ENCODE measurements at regions not wholly inside any gene's neighbourhood (a gene's known extent, or its start where the extent isn't known, plus 50 kb on each side); places are given as distances from the start of the nearest gene placed in this dataset.

GRCh38 chr20:20795119-20795518 lies 82.7 kb upstream of the RALGAPA2 start:
- no peak overlapping the region for H3K27ac ChIP-seq (ENCODE audit: low read depth, low read length)
- no peaks in the 10 kb centered on the region for H3K9me3 ChIP-seq (ENCODE audit: low read depth, low read length)
- H3K27me3 ChIP-seq (ENCODE audit: insufficient read depth, low read length) = no peaks in the 10 kb centered on the region
- H3K4me2 ChIP-seq (ENCODE audit: insufficient read depth, low read length) = no peak overlapping the region
- no peaks in the 10 kb centered on the region for H3K4me1 ChIP-seq (ENCODE audit: insufficient read depth, low read length)
- no peak overlapping the region for H2AFZ ChIP-seq (ENCODE audit: low read length)
- TF ChIP-seq CTCF (IDR thresholded peaks at IDR 0.05; ENCODE audit: extremely low read depth, low read depth, low read length) = no peak
- no peaks in the 10 kb centered on the region for H3K79me2 ChIP-seq (ENCODE audit: insufficient read depth, low read length)
- H3K4me3 ChIP-seq (ENCODE audit: insufficient read depth, low read length) = no peak overlapping the region
- no peaks in the 10 kb centered on the region for H3K36me3 ChIP-seq (ENCODE audit: insufficient read depth, low read length)
- no peaks in the 10 kb centered on the region for H4K20me1 ChIP-seq (ENCODE audit: insufficient read depth, low read length)
- no peak for DNase-seq (ENCODE audit: insufficient read length, low spot score, missing footprints)

DNA sequence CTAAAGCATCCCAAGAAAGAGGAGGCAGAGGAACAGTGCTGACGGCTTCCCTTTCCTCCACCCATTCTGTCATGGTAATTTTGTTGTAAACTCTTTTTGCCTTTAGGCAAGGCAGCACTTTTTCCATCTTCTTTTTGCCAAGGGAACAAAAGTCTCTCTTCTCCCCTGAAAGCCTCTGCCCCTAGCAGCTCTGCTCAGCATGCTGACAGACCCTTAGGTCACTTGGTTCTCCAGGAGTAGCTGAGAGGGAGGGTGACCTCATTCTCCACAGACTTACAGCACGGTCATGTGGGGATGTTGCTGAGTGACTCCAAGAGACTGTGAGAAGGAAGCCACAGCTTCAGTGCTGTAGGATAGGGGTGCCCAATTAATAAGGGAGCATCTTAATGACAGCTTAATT lies 81.1 kb upstream of the RALGAPA2 start:
- Histone ChIP-seq H3K4me2 (ENCODE audit: insufficient read depth, low read length) (no peak overlapping the region), H4K20me1 (ENCODE audit: insufficient read depth, low read length) (no peaks in the 10 kb centered on the region), H2AFZ (ENCODE audit: low read length) (no peak overlapping the region), H3K79me2 (ENCODE audit: insufficient read depth, low read length) (no peaks in the 10 kb centered on the region), H3K4me1 (ENCODE audit: insufficient read depth, low read length) (no peaks in the 10 kb centered on the region), H3K9me3 (ENCODE audit: low read depth, low read length) (no peaks in the 10 kb centered on the region), H3K4me3 (ENCODE audit: insufficient read depth, low read length) (no peak overlapping the region), H3K36me3 (ENCODE audit: insufficient read depth, low read length) (no peaks in the 10 kb centered on the region), H3K27ac (ENCODE audit: low read depth, low read length) (no peak overlapping the region), H3K27me3 (ENCODE audit: insufficient read depth, low read length) (no peaks in the 10 kb centered on the region)
- DNase-seq (ENCODE audit: insufficient read length, low spot score, missing footprints) = no peak
- TF ChIP-seq CTCF (IDR thresholded peaks at IDR 0.05; ENCODE audit: extremely low read depth, low read depth, low read length) = no peak

- TF ChIP-seq CTCF (IDR thresholded peaks at IDR 0.05; ENCODE audit: extremely low read depth, low read depth, low read length) = no peak
- Histone ChIP-seq H3K36me3 (ENCODE audit: insufficient read depth, low read length) (no peaks in the 10 kb centered on the region), H3K27me3 (ENCODE audit: insufficient read depth, low read length) (no peaks in the 10 kb centered on the region), H2AFZ (ENCODE audit: low read length) (no peak overlapping the region), H3K4me2 (ENCODE audit: insufficient read depth, low read length) (no peak overlapping the region), H3K4me1 (ENCODE audit: insufficient read depth, low read length) (no peaks in the 10 kb centered on the region), H4K20me1 (ENCODE audit: insufficient read depth, low read length) (no peaks in the 10 kb centered on the region), H3K4me3 (ENCODE audit: insufficient read depth, low read length) (no peak overlapping the region), H3K27ac (ENCODE audit: low read depth, low read length) (no peak overlapping the region), H3K79me2 (ENCODE audit: insufficient read depth, low read length) (no peaks in the 10 kb centered on the region), H3K9me3 (ENCODE audit: low read depth, low read length) (no peaks in the 10 kb centered on the region)
- DNase-seq (ENCODE audit: insufficient read length, low spot score, missing footprints) = no peak
Observed at GRCh38 chr20:20791664-20792568, 79.5 kb upstream of the RALGAPA2 start.

- H3K79me2 ChIP-seq (ENCODE audit: insufficient read depth, low read length) = no peaks in the 10 kb centered on the region
- no peaks in the 10 kb centered on the region for H3K27me3 ChIP-seq (ENCODE audit: insufficient read depth, low read length)
- H3K4me2 ChIP-seq (ENCODE audit: insufficient read depth, low read length) = no peak overlapping the region
- H3K4me1 ChIP-seq (ENCODE audit: insufficient read depth, low read length) = no peaks in the 10 kb centered on the region
- H4K20me1 ChIP-seq (ENCODE audit: insufficient read depth, low read length) = no peaks in the 10 kb centered on the region
- no peak overlapping the region for H2AFZ ChIP-seq (ENCODE audit: low read length)
- no peak for TF ChIP-seq CTCF (IDR thresholded peaks at IDR 0.05; ENCODE audit: extremely low read depth, low read depth, low read length)
- no peak for DNase-seq (ENCODE audit: insufficient read length, low spot score, missing footprints)
- H3K27ac ChIP-seq (ENCODE audit: low read depth, low read length) = no peak overlapping the region
- H3K36me3 ChIP-seq (ENCODE audit: insufficient read depth, low read length) = no peaks in the 10 kb centered on the region
- no peaks in the 10 kb centered on the region for H3K9me3 ChIP-seq (ENCODE audit: low read depth, low read length)
- H3K4me3 ChIP-seq (ENCODE audit: insufficient read depth, low read length) = no peak overlapping the region
Observed at GRCh38 chr20:20788308-20788707, 75.9 kb upstream of the RALGAPA2 start.

All from osteoblast (primary cell).